ENCODE measurements at regions not wholly inside any gene's neighbourhood (a gene's known extent, or its start where the extent isn't known, plus 50 kb on each side); places are given as distances from the start of the nearest gene placed in this dataset.

DNA sequence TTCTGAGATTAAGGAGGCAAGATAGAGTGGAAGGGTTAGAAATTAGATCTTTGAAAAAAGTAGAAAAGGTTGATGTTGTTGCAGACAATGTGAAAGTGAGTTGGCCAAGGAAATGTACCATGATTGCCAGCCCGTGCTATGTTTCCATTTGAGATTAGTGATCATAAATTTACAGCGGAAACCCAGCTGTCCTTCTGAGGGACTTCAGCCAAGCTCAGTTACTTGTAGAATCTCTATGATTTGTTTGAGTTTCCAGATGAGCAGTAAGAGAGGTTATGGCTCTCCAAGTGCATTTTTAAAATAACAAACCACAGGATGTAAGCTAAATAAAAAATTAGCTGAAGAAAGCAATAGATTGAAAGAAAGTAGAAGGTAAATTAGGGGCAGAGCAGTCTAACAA, 54.2 kb upstream of the RBMS3 start:
- no peak overlapping the region for H3K4me3 Mint-ChIP-seq
- H3K27me3 Mint-ChIP-seq, result no peaks in the 10 kb centered on the region
- DNase-seq, result no peak
- H3K9me3 Mint-ChIP-seq, result no peaks in the 10 kb centered on the region
- no peaks in the 10 kb centered on the region for H3K36me3 Mint-ChIP-seq (ENCODE audit: low read depth)
- no peak overlapping the region for H3K27ac Mint-ChIP-seq
- no peak for ATAC-seq
- peaks cover 1% of the 10 kb centered on the region for H3K4me1 Mint-ChIP-seq

- Mint-ChIP-seq H3K36me3 (ENCODE audit: low read depth) (no peaks in the 10 kb centered on the region), H3K4me3 (no peak overlapping the region), H3K9me3 (no peaks in the 10 kb centered on the region), H3K27me3 (no peaks in the 10 kb centered on the region), H3K4me1 (peaks cover 1% of the 10 kb centered on the region), H3K27ac (no peak overlapping the region)
- no peak for ATAC-seq
- DNase-seq, result no peak
These were observed 53.6 kb upstream of the RBMS3 start for GRCh38 chr3:29227307-29227706.
